Suprapubic skin (tissue), 3 donors: ENCODE measurements at regions not wholly inside any gene's neighbourhood (a gene's known extent, or its start where the extent isn't known, plus 50 kb on each side); places are given as distances from the start of the nearest gene placed in this dataset.

Source experiments
- POLR2A ChIP-seq, 2 donors: fragments of 450-650 bp; IDR thresholded peaks; one replicate each; pipeline ENCODE4 v1.6.1; 2017; ENCODE audit warnings: antibody characterized with exemption in 2 of 2, mild to moderate bottlenecking in 2 of 2, moderate library complexity in 2 of 2
- TF ChIP-seq, protein P1 (sequence below), 2 donors: fragments of 200-600 bp in 1 of 2; fragments of 450-650 bp in 1 of 2; sonication (generic) in 1 of 2; IDR thresholded peaks; one replicate each; pipeline ENCODE4 v1.5.1; 2016 to 2019; ENCODE audit warnings: antibody characterized with exemption in 2 of 2, mild to moderate bottlenecking in 1 of 2, moderate library complexity in 1 of 2

DNA sequence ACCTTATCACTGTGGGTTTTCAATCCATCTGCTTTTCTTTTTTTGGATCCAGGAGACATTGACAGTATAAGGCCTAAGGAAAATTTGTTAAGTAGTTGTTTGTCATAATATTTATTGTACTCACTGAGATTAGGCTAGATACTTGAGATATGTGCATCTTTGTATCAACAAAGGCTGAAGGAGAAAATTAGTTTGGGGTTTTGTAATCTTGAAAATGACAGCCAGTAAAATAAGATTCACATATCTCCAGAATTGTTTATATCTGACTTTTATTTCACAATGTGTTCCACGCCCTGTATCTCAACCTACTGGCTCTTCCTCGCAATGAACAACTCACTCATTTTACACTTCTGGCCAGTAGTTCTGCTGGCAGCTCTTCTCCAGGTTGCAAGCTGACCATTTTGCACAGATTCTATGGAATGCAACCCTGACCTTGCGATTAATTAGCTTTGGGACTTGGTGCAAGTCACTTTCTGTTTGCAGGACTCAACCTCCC, 132.7 kb downstream of the GATA3 start:
- TF ChIP-seq, protein P1, sequence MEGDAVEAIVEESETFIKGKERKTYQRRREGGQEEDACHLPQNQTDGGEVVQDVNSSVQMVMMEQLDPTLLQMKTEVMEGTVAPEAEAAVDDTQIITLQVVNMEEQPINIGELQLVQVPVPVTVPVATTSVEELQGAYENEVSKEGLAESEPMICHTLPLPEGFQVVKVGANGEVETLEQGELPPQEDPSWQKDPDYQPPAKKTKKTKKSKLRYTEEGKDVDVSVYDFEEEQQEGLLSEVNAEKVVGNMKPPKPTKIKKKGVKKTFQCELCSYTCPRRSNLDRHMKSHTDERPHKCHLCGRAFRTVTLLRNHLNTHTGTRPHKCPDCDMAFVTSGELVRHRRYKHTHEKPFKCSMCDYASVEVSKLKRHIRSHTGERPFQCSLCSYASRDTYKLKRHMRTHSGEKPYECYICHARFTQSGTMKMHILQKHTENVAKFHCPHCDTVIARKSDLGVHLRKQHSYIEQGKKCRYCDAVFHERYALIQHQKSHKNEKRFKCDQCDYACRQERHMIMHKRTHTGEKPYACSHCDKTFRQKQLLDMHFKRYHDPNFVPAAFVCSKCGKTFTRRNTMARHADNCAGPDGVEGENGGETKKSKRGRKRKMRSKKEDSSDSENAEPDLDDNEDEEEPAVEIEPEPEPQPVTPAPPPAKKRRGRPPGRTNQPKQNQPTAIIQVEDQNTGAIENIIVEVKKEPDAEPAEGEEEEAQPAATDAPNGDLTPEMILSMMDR (IDR thresholded peaks at IDR 0.05), result no peak
- no peak for TF ChIP-seq POLR2A (IDR thresholded peaks at IDR 0.05)
